ENCODE measurements at regions not wholly inside any gene's neighbourhood (a gene's known extent, or its start where the extent isn't known, plus 50 kb on each side); places are given as distances from the start of the nearest gene placed in this dataset.

GRCh38 chr6:90429713-90430112 lies 133.1 kb upstream of the BACH2 start:
- no peak overlapping the region for H3K4me3 ChIP-seq (ENCODE audit: control insufficient read depth, low read depth, low read length)
- no peak for DNase-seq (ENCODE audit: low read depth)
- no peak for TF ChIP-seq CTCF (IDR thresholded peaks at IDR 0.05; ENCODE audit: control insufficient read depth, insufficient read depth, low read depth, low read length, missing control alignments)

GRCh38 chr6:90428514-90428913 lies 131.9 kb upstream of the BACH2 start:
- DNase-seq (ENCODE audit: low read depth): no peak
- no peak overlapping the region for H3K4me3 ChIP-seq (ENCODE audit: control insufficient read depth, low read depth, low read length)

GRCh38 chr6:90425161-90425641 lies 128.6 kb upstream of the BACH2 start:
- TF ChIP-seq CTCF (IDR thresholded peaks at IDR 0.05; ENCODE audit: control insufficient read depth, insufficient read depth, low read depth, low read length, missing control alignments): no peak
- no peak for DNase-seq (ENCODE audit: low read depth)
- no peak overlapping the region for H3K4me3 ChIP-seq (ENCODE audit: control insufficient read depth, low read depth, low read length)

More at GRCh38 chr6:90428514-90428913, 131.9 kb upstream of the BACH2 start:
- no peak for TF ChIP-seq CTCF (IDR thresholded peaks at IDR 0.05; ENCODE audit: control insufficient read depth, insufficient read depth, low read depth, low read length, missing control alignments)

GRCh38 chr6:90424580-90424979 lies 127.9 kb upstream of the BACH2 start:
- no peak overlapping the region for H3K4me3 ChIP-seq (ENCODE audit: control insufficient read depth, low read depth, low read length)
- no peak for DNase-seq (ENCODE audit: low read depth)
- TF ChIP-seq CTCF (IDR thresholded peaks at IDR 0.05; ENCODE audit: control insufficient read depth, insufficient read depth, low read depth, low read length, missing control alignments): no peak

GRCh38 chr6:90421666-90422065 lies 125.0 kb upstream of the BACH2 start:
- no peak for DNase-seq (ENCODE audit: low read depth)
- no peak overlapping the region for H3K4me3 ChIP-seq (ENCODE audit: control insufficient read depth, low read depth, low read length)
- TF ChIP-seq CTCF (IDR thresholded peaks at IDR 0.05; ENCODE audit: control insufficient read depth, insufficient read depth, low read depth, low read length, missing control alignments): no peak

GRCh38 chr6:90420500-90420899 lies 123.9 kb upstream of the BACH2 start:
- no peak for DNase-seq (ENCODE audit: low read depth)
- no peak for TF ChIP-seq CTCF (IDR thresholded peaks at IDR 0.05; ENCODE audit: control insufficient read depth, insufficient read depth, low read depth, low read length, missing control alignments)
- no peak overlapping the region for H3K4me3 ChIP-seq (ENCODE audit: control insufficient read depth, low read depth, low read length)

GRCh38 chr6:90417385-90417784 lies 120.7 kb upstream of the BACH2 start:
- DNase-seq (ENCODE audit: low read depth): no peak
- no peak overlapping the region for H3K4me3 ChIP-seq (ENCODE audit: control insufficient read depth, low read depth, low read length)
- no peak for TF ChIP-seq CTCF (IDR thresholded peaks at IDR 0.05; ENCODE audit: control insufficient read depth, insufficient read depth, low read depth, low read length, missing control alignments)
